ENCODE measurements at regions not wholly inside any gene's neighbourhood (a gene's known extent, or its start where the extent isn't known, plus 50 kb on each side); places are given as distances from the start of the nearest gene placed in this dataset.
"Not testable (repeated sequence)": the region's sequence is repeated elsewhere in the genome, so short reads cannot be mapped to it uniquely, and the experiment has no call there.

DNA sequence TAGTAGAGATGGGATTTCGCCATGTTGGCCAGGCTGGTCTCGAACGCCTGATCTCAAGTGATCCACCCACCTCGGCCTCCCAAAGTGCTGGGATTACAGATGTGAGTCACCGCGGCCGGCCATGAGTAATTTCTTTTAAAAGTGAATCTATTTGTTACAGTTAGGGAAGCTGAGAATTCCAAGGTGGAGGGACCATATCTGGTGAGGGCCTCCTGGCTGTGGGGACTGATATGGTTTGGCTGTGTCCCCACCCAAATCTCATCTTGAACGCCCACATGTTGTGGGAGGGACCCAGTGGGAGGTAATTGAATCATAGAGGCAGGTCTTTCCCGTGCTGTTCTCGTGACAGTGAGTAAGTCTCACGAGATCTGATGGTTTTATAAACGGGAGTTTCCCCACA, 148.8 kb upstream of the FOXK1 start:
- TF ChIP-seq, protein P1, sequence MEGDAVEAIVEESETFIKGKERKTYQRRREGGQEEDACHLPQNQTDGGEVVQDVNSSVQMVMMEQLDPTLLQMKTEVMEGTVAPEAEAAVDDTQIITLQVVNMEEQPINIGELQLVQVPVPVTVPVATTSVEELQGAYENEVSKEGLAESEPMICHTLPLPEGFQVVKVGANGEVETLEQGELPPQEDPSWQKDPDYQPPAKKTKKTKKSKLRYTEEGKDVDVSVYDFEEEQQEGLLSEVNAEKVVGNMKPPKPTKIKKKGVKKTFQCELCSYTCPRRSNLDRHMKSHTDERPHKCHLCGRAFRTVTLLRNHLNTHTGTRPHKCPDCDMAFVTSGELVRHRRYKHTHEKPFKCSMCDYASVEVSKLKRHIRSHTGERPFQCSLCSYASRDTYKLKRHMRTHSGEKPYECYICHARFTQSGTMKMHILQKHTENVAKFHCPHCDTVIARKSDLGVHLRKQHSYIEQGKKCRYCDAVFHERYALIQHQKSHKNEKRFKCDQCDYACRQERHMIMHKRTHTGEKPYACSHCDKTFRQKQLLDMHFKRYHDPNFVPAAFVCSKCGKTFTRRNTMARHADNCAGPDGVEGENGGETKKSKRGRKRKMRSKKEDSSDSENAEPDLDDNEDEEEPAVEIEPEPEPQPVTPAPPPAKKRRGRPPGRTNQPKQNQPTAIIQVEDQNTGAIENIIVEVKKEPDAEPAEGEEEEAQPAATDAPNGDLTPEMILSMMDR (IDR thresholded peaks at IDR 0.05 in 4 of 5, conservative IDR thresholded peaks at IDR 0.05 in 1 of 5), result not testable (repeated sequence)
- TF ChIP-seq POLR2A (IDR thresholded peaks at IDR 0.05), result not testable (repeated sequence)

Data from gastrocnemius medialis (tissue), 4 donors.